8988T (cell line): ENCODE measurements at regions not wholly inside any gene's neighbourhood (a gene's known extent, or its start where the extent isn't known, plus 50 kb on each side); places are given as distances from the start of the nearest gene placed in this dataset.

Experiments
- DNase-seq: peaks from one replicate; pipeline ENCODE4 v3.0.0; 2011

DNA sequence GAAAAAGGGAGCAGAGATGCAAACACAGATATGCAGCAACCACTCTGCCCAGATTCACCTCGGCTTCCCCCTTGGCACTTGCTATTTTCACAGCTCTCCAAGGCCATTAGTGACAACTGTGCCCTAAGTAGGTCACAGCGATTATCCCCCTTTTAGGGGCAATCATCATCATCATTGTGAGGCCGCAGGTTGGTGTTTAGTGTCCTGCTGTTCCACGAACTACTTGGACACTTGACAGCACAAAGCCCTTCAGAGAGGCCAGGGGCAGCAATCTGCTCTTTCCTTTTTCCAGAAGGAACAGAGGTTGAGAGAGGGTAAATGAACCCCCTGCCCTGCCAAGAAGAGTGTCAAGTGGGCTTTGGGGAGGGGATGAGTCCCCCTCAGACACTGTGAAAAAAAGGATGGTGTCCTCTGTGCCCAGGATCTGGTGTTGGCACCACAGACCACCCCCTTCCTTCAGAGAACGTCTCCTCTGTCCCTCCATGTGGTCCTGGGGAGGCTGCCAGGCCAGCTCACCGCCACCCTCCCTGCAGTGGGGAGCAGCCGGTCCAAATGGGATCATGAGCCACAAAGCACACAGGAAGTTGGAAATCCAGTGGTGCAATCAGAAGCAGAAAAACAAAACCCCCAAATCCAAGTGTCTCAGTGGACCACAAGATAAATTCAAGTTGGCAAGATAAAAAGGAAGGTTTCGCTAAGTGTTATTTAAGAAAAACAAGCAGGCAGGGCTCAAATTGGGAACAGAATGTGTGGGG is 78.4 kb upstream of the MED9 start:
- DNase-seq: no peak

DNA sequence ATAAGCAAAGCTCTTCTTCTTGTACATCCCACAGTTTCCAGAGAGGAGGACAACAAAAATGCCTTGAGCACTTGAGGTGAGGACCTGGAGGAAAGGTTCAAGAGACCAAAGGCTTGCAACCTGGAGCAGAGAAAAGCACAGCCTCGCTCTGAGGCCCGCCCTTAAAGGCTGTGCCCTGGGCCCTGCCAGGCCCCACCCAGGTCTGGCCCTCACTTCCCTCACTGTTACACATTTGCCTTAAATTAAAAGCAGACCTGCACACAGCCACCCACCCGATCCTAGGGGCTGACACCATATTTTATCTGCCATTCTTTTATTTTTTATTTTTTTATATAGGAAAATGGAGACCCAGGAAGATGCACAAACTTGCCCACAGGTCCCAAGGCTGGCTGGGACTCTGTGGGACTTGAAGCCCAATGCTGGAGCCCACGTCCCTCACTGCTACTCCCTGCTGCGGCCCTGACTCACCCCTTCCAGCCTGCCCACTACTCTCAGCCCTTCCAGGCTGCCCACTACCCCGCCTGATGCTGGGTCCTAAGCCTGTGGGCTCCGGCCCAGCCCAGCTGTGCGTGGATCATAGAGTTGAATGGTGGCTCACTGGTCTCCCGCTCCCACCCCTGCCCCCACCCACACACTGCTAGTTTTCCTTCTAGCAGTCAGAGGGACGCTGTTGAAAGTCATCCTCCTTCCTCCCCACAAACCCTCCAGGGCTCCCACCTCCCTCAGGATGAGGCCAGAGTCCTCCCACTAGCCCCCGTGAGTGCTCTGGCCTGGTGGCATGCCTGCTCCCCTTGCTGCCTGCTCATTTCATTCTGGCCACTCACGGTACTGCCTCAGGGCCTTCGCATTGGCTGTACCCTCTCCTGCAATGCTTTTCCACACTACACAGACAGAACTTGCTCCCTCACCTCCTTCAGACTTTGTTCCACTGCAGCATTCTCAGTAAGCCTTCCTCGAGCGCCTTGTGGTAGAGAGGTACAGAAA is 77.6 kb upstream of the MED9 start:
- no peak for DNase-seq

DNA sequence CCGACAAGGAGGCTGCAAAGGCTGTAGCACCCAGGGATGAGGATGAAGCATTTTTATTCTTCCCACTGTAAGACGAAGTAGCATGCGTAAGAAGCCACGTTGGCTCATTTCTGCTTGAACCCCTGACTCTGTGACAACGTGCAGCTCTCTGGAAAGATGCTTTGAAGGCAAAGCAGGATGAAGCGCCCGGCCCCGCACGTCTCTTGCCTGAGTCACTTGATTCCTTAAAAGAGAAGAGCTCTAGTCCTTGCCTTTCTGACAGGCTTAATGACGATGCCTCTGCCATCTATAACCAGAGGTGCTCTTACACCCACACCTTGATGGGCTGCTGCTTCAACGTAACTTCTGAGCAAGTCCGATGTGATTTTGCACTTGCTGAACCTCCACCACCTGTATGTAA is 76.7 kb upstream of the MED9 start:
- no peak for DNase-seq

DNA sequence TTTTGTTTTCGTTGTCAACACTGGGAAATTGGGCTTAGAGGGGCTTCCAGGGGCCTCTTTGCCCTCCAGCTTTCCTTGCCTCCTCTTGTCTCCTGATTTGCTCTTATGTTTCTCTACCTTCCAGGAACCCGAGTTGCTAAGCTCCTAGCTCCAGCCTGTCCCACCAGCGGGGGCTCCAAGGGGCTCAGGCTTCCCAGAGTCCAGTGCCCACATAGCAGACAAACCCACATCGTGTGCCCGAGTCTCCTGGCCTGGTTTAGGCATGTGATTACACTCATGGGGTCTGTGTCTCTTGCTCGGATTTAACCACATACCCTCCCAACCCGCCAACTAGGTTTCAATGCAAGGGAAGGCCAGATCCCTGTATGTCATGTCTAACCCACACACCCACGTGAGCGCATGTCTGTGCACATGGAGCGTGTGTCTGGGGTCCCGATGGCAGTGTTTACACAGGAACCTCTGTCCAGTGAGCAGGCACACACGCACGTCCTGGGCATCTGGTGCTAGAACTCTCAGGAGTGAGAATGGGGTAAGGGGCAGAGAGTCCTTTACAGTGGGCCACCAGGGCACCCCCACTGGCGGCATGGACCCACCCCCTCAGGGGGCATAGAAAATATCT is 76.1 kb upstream of the MED9 start:
- DNase-seq: no peak

DNA sequence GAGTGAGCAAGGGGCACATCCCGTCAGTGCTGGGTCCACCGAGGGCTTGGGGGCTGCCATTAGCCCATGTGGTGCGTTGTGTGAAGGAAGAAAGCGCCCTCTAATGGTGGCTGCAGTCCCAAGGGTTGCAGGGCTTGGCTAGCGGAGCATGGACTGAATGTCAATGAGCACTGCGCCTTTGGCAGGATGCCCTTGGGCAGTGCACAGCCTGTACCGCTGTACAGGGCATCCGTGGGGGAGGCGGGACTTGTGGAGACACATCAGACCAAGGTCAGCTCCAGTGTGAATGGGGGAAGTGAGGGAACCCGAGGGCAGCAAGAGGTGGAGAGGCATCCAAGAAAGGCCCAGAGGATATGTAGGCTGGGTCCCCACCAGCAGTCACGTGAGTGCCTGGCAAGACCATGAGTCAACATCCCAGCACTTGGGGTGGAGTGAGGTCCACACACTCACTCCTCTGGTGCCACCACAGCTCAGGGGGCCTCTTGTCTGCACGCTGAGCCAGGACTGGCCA is 75.5 kb upstream of the MED9 start:
- DNase-seq: no peak

DNA sequence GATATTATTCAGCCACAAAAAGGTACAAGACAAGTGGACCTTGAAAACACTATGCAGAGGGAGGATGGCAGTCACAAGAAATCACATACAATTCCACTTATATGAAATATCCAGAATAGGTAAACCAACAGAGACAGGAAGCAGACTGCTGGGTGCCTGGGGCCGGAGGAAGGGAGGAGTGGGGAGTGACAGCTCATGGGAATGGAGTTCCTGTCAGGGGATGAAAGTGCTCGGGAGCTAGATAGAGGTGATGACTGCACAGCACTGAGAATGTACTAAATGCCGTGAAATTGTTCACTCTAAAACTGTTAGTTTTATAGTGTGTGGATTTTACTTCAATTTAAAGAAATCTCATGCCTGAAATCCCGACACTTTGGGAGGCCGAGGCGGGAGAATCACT is 74.2 kb upstream of the MED9 start:
- peak; percentile 58 for DNase-seq

DNA sequence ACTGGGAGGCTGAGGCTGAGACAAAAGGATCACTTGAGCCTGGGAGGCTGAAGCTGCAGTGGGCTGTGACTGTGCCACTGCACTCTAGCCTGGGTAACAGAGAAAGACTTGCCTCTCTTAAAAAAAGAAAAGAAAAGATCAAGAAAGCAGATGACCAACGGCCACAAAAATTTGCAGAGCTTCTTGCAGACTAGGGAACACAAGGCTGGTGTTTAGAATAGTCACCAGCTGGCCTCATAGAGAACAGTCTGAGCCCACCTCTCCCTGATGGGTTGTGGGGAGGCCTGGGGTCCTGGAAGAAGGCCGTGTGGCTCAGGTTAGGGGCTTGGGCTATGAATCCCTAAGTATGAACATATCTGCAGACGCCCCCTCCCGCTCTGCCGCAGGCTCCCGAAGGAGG is 73.7 kb upstream of the MED9 start:
- DNase-seq: no peak

DNA sequence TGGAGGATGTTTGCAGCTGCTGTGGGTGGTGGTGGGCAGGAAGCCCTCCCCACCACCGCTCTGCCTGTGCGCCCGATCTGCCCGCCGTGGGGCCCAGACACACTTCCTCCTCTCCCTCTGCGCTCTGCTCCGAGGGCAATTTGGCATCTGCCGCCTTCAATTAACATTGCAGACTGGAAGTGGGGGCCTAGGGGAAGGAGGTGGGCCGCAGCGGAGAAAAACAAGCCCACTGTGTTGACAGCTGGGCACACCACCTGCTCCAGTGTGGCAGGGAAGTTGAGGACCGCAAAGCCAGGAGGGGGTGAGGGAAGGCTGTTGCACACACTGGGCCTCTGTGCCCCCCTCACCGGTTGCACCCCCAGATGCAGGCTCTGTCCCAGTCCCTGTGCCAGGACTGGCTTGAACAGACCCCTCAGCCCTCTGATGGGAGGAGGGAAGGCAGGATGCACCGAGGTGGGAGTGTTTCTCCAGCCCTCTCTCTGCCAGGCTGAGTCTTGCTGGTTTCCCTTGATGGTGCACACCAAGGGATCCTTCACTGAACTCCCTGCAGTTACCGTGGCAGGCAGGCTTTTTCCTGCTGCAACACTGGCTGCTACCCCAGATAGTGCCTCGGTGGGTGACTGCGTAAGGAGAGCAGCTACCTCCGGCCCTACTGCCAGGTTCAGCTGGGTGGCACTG is 72.8 kb upstream of the MED9 start:
- no peak for DNase-seq

DNA sequence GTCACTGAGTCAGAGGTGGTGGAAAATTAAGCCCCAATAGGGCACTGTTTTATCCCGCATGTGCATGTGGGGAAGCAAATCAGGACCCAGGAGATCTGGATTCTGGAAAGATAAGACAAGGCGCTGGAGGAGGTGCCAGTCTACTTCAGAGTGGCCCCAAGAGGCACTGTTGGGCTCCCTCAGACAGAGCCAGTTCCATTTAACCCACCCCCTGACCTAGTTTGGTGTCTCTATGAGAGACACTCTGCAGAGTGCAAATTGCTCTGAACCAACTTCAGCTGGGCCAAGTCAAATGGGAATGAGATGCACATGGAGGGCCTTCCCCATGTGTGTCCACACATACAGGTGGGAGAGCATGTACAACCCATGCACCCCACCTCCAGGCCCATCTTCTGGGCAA is 71.1 kb upstream of the MED9 start:
- DNase-seq: no peak

DNA sequence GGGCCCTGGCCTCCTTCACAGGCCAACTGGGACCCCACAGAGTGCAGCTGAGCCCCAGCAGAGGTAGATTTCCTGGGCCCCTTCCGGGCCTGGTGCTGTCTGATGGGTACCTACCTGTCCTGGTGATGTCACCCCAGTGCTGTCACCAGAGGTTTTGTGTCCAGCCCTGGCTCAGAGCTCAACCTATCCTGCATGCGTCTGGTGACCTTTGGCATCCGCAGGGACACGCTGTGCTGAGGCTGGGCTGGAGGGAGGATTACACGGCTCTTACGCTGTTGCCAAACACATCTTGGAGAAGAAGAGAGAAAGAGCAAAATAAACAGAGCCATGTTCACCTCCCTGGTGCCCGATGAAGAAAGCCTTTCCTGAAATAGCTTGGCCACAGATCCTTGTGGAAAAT is 70.6 kb upstream of the MED9 start:
- no peak for DNase-seq

DNA sequence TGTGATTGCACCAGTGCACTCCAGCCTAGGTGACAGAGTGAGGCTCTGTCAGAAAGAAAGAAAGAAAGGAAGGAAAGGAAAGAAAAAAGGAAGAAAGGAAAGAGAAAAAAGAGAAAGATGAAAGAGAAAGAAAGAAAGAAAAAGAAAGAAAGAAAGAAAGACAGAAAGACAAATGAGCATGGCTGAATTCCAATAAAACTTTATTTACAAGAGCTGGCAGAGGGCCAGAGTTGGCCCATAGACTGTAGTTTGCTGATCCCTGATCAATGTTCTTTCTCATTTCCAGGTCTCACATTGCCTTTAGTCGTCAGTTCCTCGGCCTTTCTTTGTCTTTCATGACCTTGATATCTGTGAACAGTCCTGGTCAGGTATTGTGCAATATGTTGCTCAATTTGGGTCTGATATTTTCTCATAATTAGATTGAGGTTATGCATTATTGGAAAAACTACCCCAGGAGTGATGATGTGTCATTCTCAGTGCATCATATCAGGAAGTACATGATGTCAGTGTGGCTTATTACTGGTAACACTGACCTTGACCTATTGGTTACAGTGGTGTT is 68.5 kb upstream of the MED9 start:
- DNase-seq: no peak

DNA sequence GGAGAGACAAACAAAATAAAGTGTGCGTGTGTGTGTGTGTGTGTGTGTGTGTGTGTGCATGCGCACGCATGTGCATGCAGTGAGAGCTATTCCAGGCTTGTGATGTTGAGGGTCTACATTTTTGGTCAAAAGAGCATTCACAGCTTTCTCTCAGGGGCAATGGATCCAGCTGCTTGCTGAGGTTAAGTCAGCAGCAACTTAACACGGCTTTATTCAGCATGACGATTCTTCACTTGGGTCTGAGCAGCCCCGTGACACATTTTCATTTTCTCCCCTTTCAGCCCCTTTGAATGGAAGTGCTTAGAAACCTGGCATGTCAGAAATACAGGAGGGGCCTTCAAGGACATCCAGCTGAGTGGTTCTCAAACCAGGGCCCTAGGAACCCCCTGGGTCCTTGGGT is 66.4 kb upstream of the MED9 start:
- DNase-seq: no peak

DNA sequence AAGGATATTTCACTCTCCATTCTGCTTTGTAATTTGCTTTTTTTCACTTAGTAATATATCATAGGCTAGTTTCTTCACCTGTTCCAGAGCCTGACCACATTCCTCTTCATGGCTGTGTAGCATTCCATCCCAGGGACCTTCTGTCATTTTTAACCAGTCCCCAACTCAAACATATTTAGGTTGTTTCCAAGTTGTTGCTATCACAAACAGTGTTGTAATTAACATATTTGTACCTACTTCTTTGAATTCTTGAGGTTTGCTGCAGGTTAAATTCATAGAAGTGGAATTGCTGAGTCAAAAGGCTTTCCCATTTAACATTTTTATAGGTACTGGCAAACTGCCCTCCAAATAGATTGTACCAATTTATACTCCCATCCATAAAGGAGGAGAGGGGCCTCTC is 65.1 kb upstream of the MED9 start:
- DNase-seq: no peak

DNA sequence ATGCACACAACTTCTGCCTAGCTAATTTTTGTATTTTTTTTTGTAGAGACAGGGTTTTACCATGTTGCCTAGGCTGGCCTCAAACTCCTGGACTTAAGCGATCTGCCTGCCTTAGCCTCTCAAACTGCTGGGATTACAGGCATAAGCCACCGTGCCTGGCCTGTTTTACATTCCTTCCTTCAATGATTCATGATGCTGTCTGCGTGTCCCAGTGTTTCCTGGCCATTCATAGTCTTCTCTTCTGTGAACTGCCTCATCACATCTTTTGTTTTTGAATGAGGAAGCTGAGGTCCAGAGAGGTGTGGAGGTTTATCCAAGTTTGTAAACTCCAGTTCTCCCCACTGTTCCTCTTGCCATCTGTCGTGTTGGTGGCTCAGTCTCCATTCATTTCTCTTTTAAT is 64.5 kb upstream of the MED9 start:
- DNase-seq: no peak

DNA sequence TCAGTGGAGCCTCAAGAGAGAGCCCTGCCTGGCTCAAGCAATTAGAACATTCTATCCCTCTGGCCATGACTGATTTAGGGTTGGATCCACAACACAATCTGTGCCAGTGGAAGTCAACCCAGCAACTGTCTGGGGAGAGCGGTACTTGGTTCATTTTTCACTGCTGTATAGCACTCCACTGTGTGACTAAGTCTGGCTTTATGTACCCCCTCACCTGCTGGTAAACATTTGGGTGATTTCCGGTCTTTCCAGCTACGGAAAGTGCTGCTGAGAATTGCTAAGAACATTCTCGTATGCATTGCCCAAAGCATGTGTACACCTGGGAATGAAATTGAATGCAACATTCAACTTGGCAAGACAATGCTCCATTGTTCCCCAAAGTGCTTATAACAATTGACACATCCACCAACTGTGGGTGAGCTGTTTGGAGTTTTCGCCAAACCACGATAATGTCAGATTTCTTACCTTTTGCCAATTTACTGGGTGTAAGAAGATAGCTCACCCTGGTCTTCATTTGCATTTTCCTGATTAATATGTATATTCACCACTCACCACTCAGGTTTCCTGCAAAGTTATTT is 63.5 kb upstream of the MED9 start:
- DNase-seq: no peak

DNA sequence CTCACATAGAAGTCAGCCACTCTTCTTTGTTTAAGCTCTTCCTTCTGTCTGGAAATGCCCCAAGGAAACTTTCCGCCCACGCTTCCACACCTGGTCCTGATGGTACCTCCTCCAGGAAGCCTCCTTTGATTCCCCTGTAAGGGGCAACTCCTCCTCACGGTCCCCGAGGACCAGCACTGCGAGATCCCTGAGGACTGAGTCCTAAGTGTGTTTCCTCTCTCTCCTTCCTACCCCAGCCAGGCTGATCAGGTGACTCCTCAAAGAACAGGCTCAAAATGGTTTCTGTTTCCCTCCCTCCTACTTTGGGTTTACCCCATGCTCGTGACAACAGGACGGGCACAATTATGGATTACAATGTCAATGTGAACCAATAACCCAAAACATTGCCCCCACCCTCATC is 63.0 kb upstream of the MED9 start:
- DNase-seq: no peak

DNA sequence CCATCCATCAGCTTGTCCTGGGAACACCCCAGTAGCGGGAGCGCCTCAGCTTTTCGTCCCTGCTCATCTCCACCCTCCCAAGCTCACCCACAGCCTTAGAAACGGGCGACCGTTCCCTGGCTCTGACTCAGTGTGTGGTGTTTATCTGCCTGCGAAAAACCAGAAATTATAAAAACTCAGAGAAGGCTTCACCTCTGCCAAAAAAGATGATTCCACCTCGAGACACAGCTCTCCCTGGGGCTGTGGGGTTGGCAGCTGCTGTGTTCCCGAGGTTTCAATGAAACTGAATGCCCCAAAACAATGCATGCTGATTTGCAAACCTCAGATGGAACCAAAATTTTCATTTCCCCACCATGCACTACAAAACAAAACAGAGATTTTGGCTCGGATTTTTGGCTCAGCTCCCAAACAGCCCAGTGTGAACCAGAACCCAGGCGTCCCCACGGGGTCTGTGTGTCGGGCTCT is 62.4 kb upstream of the MED9 start:
- DNase-seq: no peak

DNA sequence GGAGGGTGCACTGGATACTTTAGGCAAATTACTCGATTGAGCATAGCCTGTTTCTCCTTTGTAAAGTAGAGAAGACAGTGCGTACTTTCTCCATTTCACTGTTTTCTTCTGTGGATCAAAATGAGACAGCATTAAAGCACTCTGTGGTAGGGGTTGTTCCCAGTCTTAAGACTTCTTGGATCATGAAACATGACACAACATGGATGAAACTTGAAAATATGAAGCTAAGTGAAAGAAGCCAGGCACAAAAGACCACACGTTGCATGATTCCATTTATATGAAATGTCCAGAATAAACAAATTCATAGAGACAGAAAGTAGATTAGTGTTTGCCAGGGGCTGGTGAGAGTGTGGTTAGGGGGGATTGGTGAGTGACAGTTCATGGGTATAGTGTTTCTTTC is 61.8 kb upstream of the MED9 start:
- no peak for DNase-seq

DNA sequence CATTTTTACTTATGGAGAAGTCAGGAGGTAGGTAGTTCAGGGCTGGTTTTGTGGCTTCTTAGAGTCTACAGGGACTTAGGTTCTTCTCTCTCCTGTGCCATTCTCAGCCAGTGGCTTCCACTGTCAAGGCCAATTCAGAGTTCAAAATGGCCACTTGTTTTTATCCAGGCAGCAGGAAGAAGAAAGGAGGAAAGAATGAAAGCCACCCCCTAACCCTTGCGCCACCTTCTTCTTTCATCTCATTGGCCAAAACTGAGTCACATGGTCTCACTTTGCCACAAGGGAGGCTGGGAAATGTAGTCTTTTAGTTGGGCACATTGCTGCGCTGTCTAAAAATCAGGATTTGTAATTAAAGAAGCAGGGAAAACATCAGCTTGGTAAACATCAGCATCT is 60.8 kb upstream of the MED9 start:
- peak; percentile 52 for DNase-seq

DNA sequence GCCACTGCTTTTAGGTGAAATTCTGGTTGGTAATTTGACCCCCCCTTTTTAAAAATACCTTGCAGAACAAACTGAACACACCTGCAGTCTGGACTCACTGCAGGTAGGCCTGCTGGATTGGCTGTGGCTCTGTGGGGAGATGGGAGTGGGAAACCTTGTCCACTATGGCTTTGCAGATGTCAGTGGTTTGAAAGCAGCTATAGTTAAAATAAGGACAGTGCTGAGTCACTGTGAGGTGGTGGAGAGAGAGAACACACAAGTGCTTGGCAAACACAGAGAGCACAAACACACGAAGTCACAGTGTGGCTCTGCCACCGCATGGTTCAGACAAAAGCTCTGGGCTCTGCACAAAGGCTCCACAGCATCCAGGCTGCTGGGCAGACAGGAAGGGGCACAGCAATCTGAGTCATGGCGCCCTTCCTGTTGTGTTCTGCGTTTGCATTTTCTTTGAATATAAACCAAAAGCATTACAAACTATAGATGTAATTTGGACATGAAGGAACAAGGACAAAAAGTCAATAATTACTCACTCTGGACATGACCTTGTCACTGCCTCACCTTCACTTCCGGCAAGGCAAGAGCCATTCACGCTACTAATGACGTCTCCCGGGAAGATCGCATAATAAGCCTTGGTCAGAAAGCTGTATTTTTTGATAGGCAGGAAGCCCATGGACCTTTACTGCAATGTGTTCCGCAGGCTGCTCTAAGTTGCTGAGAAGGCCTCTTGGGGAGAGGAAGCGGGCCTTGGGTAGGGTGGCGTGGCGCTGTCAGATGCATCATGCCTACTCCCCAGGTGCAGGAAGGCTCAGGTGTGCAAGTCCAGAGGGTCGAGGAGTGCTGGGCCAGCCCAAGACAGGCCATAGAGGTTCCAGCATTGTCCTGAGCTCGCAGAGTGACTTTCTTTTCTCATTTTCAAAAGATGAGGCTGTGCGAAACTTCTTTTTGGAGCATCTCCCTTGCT is 60.1 kb upstream of the MED9 start:
- DNase-seq: no peak

DNA sequence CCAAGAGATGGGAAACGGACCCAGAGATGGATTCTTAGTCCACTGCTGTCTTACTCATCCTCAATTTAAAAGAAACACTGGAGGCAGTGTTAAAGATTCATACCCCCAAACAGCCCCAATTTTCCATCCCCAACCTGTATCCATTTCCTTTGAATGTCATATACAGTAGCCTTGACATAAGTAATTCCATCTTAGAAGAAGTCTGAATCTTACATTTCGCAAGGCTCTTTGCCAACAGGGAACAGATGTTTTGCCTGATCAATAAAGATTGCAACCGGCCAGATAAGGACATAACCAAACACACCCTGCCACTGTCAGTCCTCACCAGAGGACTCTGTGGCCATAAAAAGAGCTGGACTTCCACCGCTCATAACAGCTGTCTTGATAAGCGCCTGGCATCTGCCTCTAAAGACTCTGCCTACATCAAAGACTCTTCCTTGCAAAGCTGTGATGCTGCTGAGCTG is 59.0 kb upstream of the MED9 start:
- DNase-seq: no peak
